Left renal pelvis (tissue), 4 donors: ENCODE measurements at regions not wholly inside any gene's neighbourhood (a gene's known extent, or its start where the extent isn't known, plus 50 kb on each side); places are given as distances from the start of the nearest gene placed in this dataset.

ENCODE experiments used
- DNase-seq, 4 donors: peaks; one replicate each; pipeline ENCODE4 v3.0.0-alpha.2; 2013; ENCODE audit warnings: low read depth in 4 of 4, low spot score in 3 of 4

DNA sequence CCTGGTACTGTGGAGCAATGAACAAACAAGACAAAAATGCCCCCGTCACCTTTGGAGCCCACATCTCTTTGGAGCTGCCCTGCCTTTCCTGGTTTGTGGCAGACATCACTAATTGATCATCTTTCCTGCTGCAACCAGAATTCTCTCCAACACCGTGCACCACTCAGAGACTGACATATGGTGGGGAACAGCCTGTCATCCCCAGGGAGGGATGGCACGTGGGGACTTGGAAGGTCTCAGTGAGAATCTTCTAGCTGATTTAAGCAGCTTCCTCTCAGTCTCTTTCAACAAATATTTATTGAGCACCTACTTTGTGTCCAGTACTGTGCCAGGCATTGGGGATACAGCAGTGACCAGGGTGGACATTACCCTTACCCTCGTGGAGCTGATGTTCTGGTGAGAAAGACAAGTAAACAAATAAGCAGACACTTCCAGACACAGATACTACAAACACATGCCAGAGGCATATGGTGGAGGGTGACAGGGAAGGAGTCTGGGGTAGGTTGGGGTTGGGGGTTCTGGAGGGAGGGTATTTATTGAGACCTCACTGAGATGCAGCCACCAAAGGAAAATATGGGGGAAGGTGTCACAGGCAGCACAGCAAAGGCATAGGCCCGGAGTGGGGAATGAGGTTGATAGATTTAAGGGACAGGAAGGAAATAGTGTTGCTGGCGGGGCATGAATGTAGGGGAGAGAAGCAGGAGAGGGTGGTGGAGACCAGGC, 82.3 kb downstream of the CEBPB start:
- DNase-seq: no peak

DNA sequence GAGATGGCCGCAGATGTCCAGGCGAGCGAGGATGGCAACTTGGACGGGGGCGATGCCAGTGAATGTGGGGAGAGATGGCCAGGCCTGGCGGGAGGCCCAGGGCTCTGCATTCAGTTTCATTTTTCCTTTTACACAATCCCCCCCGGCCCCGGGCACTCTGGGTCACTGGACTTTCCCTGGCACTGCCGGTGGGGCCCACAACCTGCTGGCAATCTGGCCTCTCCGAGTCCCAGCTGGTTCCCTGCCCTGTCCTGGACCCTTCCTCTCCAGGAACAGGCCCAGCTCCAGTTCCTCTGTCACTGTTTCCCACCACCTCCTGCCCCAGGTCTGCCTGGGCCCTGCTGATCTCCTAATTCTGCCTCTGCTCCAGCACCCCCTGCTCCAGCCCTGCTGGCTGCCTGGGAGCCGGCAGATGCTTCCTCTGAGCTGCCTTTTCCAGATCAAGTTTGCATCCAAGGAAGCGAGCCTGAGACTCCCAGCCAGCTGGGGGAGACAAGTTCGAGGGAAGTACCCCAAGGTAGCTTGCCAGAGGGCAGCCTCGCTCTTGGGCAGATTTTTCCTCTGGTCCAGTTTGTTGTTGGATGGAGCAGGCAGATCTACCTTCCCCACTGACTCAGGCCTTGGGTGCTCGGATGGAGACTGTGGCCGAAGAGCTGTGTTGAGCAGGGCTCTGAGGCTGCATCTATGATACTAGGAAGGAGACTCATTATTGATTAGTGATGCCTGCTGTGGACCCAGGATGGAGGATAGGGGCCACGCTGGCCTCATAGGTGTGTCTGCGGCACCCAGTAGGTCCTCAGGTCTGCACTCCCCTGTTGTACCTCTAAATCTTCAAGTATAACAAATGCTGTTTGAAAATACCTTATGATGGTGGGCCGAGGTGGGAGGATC, 83.2 kb downstream of the CEBPB start:
- no peak for DNase-seq

DNA sequence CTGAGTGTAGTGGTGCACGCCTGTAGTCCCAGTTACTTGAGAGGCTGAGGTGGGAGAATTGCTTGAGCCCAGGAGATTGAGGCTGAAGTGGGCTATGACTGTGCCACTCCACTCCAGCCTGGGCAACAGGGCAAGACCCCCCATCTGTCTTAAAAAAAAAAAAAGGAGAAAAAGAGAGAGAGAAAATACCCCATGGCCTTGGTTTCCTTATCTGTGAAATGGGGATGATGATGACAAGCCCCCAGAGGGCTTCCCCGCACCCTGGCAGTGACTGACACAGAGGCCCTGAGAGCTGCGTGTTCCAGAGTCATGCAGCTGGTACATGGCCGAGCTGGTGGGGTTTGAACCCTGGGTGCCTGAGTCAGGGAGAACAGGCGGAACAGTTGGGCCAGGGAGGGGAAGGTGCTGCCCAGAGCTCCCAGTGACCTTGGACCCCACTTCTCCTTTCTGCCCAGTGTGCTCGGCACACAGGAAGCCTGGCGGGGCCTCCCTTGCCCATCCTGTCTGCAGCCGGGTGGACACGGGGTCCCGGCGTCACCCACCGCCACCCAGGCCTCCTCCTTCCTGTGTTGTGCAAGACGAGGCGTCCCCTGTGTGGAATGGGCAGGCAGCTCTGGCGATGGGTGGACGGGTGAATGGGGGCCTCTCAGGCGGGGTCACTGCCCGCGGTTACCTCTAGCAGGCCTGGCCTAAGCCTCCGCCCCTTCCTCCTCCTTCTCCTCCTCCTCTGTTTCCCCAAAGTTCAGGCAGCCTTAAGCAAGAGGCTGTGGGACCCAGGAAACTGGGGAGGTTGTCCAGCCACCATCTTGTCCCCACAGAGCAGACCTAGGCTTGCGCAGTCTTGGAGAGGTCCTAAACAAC, 84.2 kb downstream of the CEBPB start:
- DNase-seq: no peak

DNA sequence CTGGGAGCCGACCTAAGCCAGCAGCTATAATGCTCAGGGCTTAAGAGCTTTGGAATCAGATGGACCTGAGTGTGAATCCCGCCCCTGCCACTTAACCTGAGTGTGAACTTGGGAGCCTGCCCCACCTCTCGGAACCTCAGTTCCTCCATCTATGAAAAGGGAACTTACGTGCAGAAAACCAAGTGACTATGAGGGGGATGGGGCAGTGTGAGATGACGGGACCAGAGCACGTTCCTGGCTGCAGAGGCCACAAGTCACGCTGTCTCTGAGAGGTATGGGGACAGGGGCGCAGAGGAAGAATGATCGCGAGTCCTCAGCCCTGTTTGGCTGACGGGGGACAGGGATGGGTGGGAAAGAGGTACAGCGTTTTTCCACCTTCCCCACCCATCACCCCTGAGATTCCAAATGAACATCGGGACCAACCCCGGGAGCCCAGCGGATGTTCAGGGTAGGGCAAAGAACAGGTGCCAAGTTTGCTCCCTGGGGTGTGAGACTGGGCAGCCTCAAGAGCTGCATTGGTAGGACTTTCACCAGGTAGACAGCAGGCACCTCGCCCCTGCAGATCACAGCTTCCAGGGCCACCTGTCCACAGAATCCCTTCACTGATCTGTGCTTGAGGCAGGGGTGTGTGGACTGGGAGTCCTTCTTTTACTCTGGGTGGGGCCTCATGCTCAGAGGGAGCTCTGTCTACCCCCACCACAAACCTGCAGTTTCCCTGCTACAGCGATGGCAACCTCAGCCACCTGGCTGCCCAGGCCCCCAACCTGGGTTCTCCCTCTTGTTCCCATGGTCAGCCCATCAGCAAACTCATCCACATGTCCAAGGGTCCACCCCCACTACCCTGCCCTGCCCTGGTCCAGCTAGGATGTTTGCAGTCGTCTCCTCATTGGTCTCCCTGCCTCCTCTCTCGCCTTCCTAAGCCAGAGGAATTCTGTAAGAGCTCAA, 85.8 kb downstream of the CEBPB start:
- DNase-seq: no peak

DNA sequence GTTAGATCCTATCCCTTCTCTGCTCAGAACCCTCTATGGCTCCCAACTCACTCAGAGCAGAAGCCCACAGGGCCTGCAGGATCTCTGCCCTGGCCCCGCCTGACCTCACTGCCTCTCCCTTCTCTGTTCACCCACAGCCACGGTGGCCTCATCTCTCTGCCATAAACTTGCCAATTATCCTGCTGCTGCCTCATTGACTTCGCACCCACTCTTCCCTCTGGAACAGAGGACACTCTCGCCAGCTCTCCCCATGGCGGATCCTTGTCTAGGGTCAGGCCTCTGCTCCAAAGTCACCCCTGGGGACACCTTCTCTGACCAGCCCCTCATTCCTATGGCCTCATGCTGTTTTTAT, 86.4 kb downstream of the CEBPB start:
- no peak for DNase-seq

DNA sequence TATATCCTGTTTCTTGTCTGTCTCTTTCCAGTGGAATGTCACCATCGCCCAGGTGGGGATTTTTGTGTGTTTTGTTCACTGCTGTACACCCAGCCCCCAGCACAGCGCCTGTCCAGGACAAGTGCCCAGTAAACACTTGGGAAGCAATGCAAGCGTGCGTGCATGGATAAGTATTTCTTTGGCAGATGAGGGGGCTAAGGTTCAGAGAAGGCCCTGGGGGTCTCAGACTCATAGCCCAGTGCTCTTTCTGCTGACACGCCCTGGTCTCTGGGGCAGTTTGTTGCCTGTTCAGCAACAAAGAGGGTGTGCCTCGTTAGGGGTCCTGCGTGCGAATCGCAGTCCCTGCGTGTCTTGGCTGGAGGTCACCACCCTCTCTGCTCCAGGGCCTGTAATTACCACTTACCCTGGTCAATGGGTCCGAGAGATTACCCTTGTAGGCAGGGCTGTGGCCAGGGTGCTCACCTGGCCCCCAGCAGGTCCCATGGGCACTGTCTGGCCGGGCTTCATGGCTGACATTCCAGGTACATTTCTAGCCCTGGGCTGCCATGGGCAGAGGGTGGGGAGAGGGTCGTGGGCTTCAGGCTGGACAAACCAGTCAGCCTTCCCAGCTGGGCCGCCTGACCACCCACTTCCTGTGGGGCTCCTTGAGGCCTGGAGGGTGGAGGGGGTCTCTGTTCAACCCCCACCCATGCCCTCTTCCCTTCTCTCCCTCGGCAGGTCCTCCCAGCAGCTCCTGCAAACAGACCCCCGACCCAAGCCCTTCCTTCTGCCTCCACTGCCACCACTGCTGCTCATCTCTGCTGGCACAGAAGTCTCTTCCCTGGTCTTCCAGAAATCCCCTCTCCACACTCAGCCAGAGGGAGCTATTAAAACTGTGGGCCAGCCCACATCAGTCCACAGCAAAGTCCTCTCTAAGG, 87.1 kb downstream of the CEBPB start:
- no peak for DNase-seq

DNA sequence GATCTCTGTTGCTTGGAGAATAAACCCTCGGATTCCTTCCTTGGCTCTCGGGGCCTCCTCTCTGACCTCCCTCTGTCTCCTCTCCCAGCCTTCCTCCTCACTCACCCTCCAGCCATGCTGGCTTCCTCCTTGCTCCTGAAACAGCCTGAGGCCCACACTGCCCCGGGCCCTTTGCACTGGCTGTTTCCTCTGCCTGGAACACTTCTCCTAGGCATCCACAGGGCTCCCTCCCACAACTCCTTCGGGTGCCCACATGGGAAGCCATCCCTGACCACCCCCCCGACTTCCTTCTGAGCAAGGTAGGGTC, 87.7 kb downstream of the CEBPB start:
- no peak for DNase-seq

DNA sequence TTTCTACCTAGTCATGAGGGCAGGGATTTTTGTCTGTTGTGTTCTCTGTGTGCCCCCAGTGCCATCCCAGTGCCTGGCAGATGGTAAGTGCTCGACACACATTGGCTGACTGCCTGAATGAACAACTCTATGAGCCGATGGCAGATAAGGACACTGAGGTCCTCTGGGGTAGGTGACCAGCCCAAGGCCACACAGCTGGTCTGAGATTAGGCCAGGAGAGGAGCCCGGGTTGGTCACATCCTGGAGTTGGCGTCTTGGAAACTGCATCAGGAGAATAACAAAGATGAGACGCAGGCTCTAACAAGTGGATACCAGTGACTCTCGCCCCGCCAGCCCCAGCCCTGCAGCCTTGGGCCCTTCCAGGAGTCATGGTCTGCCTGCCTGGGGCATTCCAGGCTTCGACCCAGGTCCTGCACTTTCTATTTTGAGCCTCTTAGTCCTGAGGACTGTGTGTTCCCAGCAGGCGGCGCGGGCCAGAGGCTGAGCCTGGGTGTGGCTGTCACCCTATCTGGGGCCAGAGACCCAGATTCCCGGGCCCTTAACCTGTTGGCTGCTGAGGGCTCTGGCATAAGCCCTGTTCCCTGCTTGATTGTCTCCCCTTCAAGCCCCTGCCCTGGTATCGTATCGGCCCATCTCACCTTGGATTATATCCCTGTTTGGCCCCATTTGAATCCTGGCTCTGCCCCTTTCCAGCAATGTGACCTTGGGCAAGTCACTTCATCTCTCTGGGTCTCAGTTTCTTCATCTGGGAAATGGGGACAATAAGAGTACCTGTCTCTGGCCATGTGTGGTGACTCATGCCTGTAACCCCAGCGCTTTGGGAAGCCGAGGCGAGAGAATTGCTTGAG, 88.3 kb downstream of the CEBPB start:
- DNase-seq: no peak

DNA sequence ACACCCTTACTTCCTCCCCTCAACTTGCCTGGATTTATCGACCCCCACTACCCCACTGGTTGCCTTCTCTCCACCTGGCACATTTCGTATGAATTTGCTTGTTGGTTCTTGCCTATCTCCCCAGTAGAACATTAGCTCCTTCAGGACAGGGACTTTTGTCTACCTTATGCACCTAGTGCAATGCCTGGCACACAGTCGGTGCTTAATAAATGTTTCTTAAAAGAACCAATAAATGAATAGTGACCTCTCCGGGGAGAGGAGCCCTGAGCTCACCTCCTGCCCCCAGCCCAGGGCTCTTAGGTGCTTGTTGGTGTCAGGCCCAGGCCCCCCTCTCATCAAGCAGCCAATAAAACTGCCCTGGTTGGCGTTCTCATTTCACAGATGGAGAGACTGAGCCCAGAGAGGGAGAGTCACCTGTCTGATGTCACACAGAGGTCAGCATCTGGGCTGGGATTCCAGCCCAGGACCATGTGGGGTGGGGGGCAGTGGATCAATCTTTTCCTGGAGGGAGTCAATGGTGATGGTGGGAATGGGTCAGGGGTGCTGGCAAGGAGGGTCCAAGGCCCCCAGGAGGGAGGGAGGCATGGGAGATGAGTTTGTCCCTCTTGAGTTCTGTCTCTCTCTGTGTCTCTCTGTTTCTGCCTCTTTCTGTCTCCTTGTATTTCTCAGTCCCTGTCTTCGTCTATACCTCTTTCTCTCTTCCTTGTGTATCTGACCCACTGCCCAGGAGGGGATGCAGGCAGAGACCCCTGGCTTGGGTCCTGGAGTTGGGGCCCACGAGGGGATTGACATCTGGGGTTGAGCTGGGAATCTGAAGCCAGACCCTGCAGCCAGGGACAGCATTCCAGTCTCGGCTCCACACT, 89.6 kb downstream of the CEBPB start:
- DNase-seq: no peak

DNA sequence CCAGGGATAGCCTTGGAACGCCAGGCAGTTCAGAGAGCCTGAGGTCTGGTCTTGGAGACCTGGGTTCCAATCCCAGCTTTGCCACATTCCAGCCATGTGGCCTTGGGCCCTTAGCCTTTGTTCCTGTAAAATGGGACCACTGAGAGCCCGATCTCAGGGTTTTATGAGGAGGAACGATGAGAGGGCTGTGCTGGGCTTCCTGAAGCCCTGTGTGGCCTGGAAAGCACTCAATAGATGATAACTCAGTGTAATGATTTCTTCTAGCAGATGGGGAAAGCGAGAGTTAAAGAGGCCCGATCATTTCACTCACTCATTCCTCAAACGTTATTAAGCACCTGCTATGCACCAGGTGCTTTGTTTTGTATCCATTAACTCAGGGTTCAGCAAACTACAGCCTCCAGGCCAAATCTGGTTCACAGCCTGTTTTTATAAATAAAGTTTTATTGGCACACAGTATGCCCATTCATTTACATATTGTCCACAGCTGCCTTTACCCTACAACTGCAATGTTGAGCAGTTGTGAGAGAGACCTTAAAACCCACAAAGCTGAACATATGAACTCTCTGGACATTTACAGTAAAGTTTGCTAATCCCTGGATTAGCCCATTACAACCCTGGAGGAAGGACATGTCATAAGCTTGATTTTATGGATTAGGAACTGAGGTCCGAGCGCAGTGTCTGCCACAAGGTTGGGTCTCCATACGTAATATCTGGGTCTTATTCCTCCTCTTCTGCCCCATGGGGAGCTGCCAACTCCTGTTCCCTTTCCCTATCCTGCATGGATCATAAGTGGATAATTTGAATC, 90.4 kb downstream of the CEBPB start:
- no peak for DNase-seq

DNA sequence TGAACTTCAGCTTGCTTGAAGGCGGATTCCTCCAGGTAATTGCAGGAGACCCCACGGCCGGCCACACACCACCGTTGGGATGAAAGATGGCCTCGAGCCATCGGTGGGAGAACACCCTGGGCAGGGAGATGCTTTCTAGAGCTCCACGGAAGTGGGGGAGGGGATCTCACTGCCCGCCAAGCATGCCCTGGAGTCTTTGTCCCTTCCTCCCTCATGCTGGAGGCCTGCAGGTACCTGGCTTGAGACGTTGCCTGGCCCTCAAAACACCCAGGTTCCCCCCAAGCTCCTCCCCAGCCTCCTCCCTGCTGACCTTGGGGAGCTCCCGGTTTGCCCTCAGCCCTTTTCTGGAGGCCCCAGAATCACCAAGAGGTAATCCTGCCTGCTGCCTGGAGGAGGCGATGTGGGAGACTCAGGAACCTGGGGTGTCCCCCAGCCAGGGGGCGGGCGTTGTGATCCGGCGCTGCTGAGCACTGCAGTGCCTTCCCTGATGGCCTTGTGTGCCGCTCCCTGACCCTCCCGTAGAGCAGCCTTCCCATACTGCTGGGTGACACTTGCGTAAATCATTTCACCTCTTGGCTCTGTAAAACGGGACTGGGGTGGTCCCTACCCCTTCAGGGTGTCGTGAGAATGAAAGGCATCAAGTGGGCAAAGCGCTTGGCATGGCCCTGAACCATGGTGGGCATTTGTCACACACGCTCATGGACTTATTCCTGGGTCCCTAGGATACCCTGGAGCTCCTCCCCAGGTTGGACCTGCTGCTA, 91.4 kb downstream of the CEBPB start:
- no peak for DNase-seq

DNA sequence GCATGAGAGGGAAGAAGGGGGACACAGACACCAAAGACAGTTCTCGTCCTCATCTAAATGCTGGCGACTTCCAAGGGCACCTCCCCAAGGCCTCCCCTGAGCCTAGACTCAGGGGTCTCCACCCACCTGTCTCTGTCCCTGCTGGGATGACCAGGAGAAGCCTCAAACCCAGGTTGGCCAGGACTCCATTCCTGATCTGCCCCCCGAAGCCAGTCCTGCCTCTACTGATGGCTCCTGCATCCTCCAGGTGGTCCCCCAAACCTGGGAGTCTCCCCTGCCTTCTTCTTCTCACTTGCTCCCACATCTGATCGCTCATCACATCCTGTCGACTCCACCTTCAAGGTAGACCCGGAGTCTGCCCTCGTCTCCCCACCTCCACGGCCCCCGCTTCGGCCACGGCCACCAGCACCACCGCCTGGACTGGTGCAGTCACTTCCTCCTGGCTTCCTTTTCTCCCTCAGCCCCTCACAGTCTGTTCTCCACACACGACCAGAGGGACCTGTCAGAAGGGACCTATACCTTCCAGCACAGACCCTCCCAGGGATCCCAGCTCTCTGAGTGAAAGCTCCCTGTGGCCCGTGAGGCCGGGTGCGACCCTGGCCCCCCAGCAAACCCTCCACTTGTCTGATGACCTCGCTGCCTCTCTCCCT, 92.1 kb downstream of the CEBPB start:
- DNase-seq: no peak

DNA sequence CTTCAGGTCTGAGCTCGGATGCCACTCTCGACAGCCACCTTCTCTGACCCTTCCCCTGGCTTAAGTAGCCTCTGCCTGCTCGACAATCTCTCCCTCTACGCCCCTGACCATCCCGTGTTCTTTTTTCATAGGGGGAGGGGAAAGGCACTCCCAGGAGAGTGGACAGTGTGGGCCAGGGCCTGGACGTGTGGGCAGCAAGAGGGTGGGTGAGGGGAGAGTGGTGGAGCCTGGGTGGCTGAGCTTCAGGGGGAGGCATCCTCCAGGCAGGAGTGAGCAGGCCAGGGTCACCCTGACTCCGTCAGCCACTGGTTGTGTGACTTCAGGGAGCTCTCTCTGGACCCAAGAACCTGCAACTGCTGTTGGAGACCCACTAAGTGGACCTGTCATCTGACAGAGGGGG, 92.7 kb downstream of the CEBPB start:
- DNase-seq: no peak

DNA sequence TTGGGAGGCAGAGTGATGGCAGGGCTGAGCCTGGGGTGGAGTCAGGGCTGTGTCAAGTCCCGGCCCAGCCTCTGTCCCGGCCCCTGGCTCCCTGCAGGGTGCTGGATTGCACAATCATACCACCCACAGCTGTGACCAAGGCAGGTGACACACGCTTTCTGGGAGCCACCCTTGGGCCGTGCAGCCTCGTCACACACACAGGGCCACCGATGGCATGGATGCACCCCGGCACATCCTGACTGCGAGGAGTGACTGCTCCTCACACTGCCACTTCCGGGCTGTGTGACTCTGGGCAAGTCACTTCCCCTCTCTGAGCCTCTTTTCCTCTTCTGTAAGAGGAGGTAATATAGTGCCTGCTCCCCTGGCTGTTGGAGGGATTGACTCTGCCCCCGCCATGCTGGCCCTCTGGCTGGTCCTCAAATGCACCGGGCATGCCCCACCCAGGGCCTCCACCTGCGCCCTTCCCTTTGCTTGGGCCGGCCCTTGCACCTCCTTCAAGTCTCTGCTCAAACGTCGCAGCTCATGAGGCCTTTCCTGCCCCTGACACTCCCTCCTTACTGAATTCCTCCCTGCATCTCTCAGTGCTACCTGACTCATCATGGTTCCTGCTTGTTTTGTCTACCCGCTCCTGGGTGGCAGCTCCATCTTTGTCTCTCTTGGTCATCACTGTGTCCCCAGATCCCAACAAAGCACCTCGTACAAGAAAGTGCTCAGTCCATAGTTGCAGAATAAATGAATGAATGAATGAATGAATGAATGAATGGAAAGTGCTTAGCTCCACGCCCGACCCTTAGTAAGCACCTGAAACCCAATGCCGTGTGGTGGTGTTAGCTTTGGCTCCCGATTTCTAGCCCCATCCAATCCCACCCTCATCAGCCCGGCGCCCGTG, 93.5 kb downstream of the CEBPB start:
- DNase-seq: no peak
